HG03095 (cell line): ENCODE measurements at regions not wholly inside any gene's neighbourhood (a gene's known extent, or its start where the extent isn't known, plus 50 kb on each side); places are given as distances from the start of the nearest gene placed in this dataset.

Experiments used
- ATAC-seq: cut with Tn5 transposase; IDR thresholded peaks from one replicate; pipeline ENCODE4 v1.9.1; 2021; ENCODE audit warnings: moderate library complexity; ENCODE audit not compliant: unreplicated experiment

- ATAC-seq: no peak
Observed at GRCh38 chr13:95445131-95445530, 107.4 kb upstream of the CLDN10 start.

GRCh38 chr13:95447814-95448213, 104.7 kb upstream of the CLDN10 start:
- no peak for ATAC-seq

- no peak for ATAC-seq
Observed at GRCh38 chr13:95451656-95452055, 100.9 kb upstream of the CLDN10 start.

- ATAC-seq: no peak
Observed at GRCh38 chr13:95452375-95452774, 100.1 kb upstream of the CLDN10 start.

GRCh38 chr13:95455782-95456181, 96.7 kb upstream of the CLDN10 start:
- no peak for ATAC-seq

GRCh38 chr13:95456815-95457214, 95.7 kb upstream of the CLDN10 start:
- ATAC-seq: no peak

GRCh38 chr13:95457294-95457693, 95.2 kb upstream of the CLDN10 start:
- ATAC-seq: peak; percentile 100

- no peak for ATAC-seq
Observed at GRCh38 chr13:95462801-95463200, 89.7 kb upstream of the CLDN10 start.

- ATAC-seq: no peak
Observed at GRCh38 chr13:95463531-95463930, 89.0 kb upstream of the CLDN10 start.

- no peak for ATAC-seq
Observed at GRCh38 chr13:95470574-95471366, 81.8 kb upstream of the CLDN10 start.

GRCh38 chr13:95471960-95472359, 80.6 kb upstream of the CLDN10 start:
- no peak for ATAC-seq

GRCh38 chr13:95474992-95475391, 77.5 kb upstream of the CLDN10 start:
- ATAC-seq: no peak

GRCh38 chr13:95477187-95477586, 75.3 kb upstream of the CLDN10 start:
- no peak for ATAC-seq

GRCh38 chr13:95479731-95480130, 72.8 kb upstream of the CLDN10 start:
- no peak for ATAC-seq

- peak; percentile 60 for ATAC-seq
Observed at GRCh38 chr13:95480131-95480545, 72.4 kb upstream of the CLDN10 start.

GRCh38 chr13:95480791-95481780, 71.4 kb upstream of the CLDN10 start:
- ATAC-seq: no peak

GRCh38 chr13:95484052-95484451, 68.5 kb upstream of the CLDN10 start:
- ATAC-seq: no peak

GRCh38 chr13:95485045-95485517, 67.4 kb upstream of the CLDN10 start:
- ATAC-seq: no peak

- no peak for ATAC-seq
Observed at GRCh38 chr13:95485518-95486144, 66.9 kb upstream of the CLDN10 start.

GRCh38 chr13:95492044-95492801, 60.3 kb upstream of the CLDN10 start:
- no peak for ATAC-seq
